ENCODE measurements at regions not wholly inside any gene's neighbourhood (a gene's known extent, or its start where the extent isn't known, plus 50 kb on each side); places are given as distances from the start of the nearest gene placed in this dataset.

- no peak for TF ChIP-seq CTCF (IDR thresholded peaks at IDR 0.05)
- TF ChIP-seq POLR2A (IDR thresholded peaks at IDR 0.05), result no peak
Observed at GRCh38 chr7:10038351-10038750, 935.3 kb upstream of the PHF14 start.
